ENCODE measurements at regions not wholly inside any gene's neighbourhood (a gene's known extent, or its start where the extent isn't known, plus 50 kb on each side); places are given as distances from the start of the nearest gene placed in this dataset.

DNA sequence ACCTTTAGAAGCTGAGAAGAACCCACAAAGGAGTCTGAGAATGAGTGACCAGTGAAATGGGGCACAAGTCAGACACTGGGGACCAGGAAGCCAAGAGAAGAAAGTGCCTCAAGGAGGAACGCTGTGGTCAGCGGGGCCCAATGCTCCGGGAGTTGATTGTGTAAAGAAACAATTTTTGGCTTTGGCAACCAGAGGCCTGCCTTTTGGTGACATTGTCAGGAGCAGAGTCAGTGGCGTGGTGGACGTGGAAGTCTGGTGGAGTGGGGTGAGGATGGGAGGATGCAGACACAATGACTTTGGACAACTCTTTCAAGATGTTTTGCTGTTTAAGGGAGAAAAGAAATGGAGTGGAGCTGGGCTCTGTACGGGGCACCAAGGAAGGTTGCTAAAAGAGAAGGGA lies 100.2 kb upstream of the SEC11C start:
- peaks cover 0 to 7% (median 4%) of the 10 kb centered on the region in 3 donors for H3K27me3 Mint-ChIP-seq (ENCODE audit: low read depth in 3 of 3)
- no peak overlapping the region for H3K9ac ChIP-seq (ENCODE audit: insufficient read depth, low read length, poor library complexity, severe bottlenecking)
- no peaks in the 10 kb centered on the region for H4K20me1 ChIP-seq (ENCODE audit: insufficient read depth, low read length)
- H3K9me3 ChIP-seq (replicated peaks in 1 of 2; ENCODE audit: control insufficient read depth in 1 of 2, insufficient read depth in 1 of 2, low read length in 2 of 2) = no peaks in the 10 kb centered on the region
- TF ChIP-seq, protein P1, sequence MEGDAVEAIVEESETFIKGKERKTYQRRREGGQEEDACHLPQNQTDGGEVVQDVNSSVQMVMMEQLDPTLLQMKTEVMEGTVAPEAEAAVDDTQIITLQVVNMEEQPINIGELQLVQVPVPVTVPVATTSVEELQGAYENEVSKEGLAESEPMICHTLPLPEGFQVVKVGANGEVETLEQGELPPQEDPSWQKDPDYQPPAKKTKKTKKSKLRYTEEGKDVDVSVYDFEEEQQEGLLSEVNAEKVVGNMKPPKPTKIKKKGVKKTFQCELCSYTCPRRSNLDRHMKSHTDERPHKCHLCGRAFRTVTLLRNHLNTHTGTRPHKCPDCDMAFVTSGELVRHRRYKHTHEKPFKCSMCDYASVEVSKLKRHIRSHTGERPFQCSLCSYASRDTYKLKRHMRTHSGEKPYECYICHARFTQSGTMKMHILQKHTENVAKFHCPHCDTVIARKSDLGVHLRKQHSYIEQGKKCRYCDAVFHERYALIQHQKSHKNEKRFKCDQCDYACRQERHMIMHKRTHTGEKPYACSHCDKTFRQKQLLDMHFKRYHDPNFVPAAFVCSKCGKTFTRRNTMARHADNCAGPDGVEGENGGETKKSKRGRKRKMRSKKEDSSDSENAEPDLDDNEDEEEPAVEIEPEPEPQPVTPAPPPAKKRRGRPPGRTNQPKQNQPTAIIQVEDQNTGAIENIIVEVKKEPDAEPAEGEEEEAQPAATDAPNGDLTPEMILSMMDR (IDR thresholded peaks at IDR 0.05) = no peak
- H3K79me2 ChIP-seq (ENCODE audit: insufficient read depth, low read length) = no peaks in the 10 kb centered on the region
- H3K4me1 ChIP-seq (ENCODE audit: control insufficient read depth in 1 of 2, insufficient read depth in 2 of 2, low read length in 2 of 2) = no peaks in the 10 kb centered on the region
- no peak overlapping the region for H3K27ac Mint-ChIP-seq
- H3K4me1 Mint-ChIP-seq = no peaks in the 10 kb centered on the region
- WGBS (ENCODE audit: insufficient coverage) = 96% methylated on average over 6 of the region's 6 CpGs
- no peak for DNase-seq
- intact Hi-C loops (cut with micrococcal nuclease) = no loop called here
- H3K9me3 Mint-ChIP-seq = no peaks in the 10 kb centered on the region
- no peaks in the 10 kb centered on the region for H3K36me3 ChIP-seq (replicated peaks in 1 of 2; ENCODE audit: control insufficient read depth in 1 of 2, insufficient read depth in 2 of 2, low read length in 2 of 2)
- H3K27ac ChIP-seq (ENCODE audit: low read depth in 1 of 2, low read length in 2 of 2) = no peak overlapping the region
- no peak overlapping the region for H3K4me3 Mint-ChIP-seq
- no peaks in the 10 kb centered on the region for H3K36me3 Mint-ChIP-seq
- no peaks in the 10 kb centered on the region for H3K27me3 ChIP-seq (ENCODE audit: control insufficient read depth in 2 of 2, insufficient read depth in 2 of 2, low read length in 2 of 2)
- no peak overlapping the region for H3K4me3 ChIP-seq (replicated peaks in 1 of 3; ENCODE audit: low read depth in 2 of 3, low read length in 3 of 3)
- no peak overlapping the region for H3K4me2 ChIP-seq (replicated peaks; ENCODE audit: extremely low read depth, low read length, poor library complexity, severe bottlenecking)
- H2AFZ ChIP-seq (ENCODE audit: insufficient read depth, low read depth, low read length, poor library complexity, severe bottlenecking) = no peak overlapping the region

DNA sequence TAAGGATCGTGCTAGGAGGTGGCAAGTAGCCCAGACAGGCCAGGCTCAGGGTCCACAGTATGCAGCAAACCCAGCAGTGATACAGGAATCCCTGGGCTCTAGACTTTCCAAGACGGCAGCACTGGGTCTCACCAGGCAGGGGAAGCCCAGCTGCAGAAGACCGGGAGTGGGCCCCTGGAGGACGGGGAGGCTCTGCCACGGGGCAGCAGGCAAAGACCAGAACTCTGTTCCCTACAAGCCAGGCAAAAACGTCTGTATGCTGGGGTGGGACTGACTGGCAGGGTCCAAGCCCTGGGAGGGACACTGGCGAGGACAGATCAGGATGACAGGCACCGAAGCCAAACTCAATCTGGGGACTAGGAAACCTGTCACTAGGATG lies 98.9 kb upstream of the SEC11C start:
- no peaks in the 10 kb centered on the region for H3K4me1 Mint-ChIP-seq
- H3K79me2 ChIP-seq (ENCODE audit: insufficient read depth, low read length) = no peaks in the 10 kb centered on the region
- no peak overlapping the region for H3K4me3 ChIP-seq (replicated peaks in 1 of 3; ENCODE audit: low read depth in 2 of 3, low read length in 3 of 3)
- H3K4me3 Mint-ChIP-seq = no peak overlapping the region
- H3K27me3 ChIP-seq (ENCODE audit: control insufficient read depth in 2 of 2, insufficient read depth in 2 of 2, low read length in 2 of 2) = no peaks in the 10 kb centered on the region
- no peak for DNase-seq
- H3K36me3 ChIP-seq (replicated peaks in 1 of 2; ENCODE audit: control insufficient read depth in 1 of 2, insufficient read depth in 2 of 2, low read length in 2 of 2) = no peaks in the 10 kb centered on the region
- no peak overlapping the region for H3K4me2 ChIP-seq (replicated peaks; ENCODE audit: extremely low read depth, low read length, poor library complexity, severe bottlenecking)
- H3K4me1 ChIP-seq (ENCODE audit: control insufficient read depth in 1 of 2, insufficient read depth in 2 of 2, low read length in 2 of 2) = no peaks in the 10 kb centered on the region
- no peaks in the 10 kb centered on the region for H4K20me1 ChIP-seq (ENCODE audit: insufficient read depth, low read length)
- TF ChIP-seq, protein P1 (IDR thresholded peaks at IDR 0.05) = no peak
- H3K9me3 ChIP-seq (replicated peaks in 1 of 2; ENCODE audit: control insufficient read depth in 1 of 2, insufficient read depth in 1 of 2, low read length in 2 of 2) = no peaks in the 10 kb centered on the region
- no peak overlapping the region for H3K27ac Mint-ChIP-seq
- H3K36me3 Mint-ChIP-seq = no peaks in the 10 kb centered on the region
- H3K9ac ChIP-seq (ENCODE audit: insufficient read depth, low read length, poor library complexity, severe bottlenecking) = no peak overlapping the region
- WGBS (ENCODE audit: insufficient coverage) = 94% methylated on average over 6 of the region's 8 CpGs
- no peak overlapping the region for H2AFZ ChIP-seq (ENCODE audit: insufficient read depth, low read depth, low read length, poor library complexity, severe bottlenecking)
- H3K27me3 Mint-ChIP-seq (ENCODE audit: low read depth in 3 of 3) = peaks cover 0 to 4% (median 1%) of the 10 kb centered on the region in 3 donors
- intact Hi-C loops (cut with micrococcal nuclease) = no loop called here
- H3K9me3 Mint-ChIP-seq = no peaks in the 10 kb centered on the region
- no peak overlapping the region for H3K27ac ChIP-seq (ENCODE audit: low read depth in 1 of 2, low read length in 2 of 2)

Measured in CD14-positive monocyte (primary cell).